ENCODE measurements at regions not wholly inside any gene's neighbourhood (a gene's known extent, or its start where the extent isn't known, plus 50 kb on each side); places are given as distances from the start of the nearest gene placed in this dataset.

- no peak for DNase-seq
Measured at GRCh38 chr3:132898141-132898540, 140.1 kb upstream of the TMEM108 start.

- DNase-seq, result peak; percentile 71
Measured at GRCh38 chr3:132892956-132893355, 145.2 kb upstream of the TMEM108 start.

GRCh38 chr3:132881756-132882409 is 156.3 kb upstream of the TMEM108 start:
- DNase-seq, result no peak

- DNase-seq, result no peak
Measured at GRCh38 chr3:132880986-132881385, 157.2 kb upstream of the TMEM108 start.

GRCh38 chr3:132879656-132880055 is 157.4 kb upstream of the NPHP3 start:
- DNase-seq, result peak; percentile 86

- no peak for DNase-seq
Measured at GRCh38 chr3:132874701-132875100, 152.5 kb upstream of the NPHP3 start.

GRCh38 chr3:132872711-132873110 is 150.5 kb upstream of the NPHP3 start:
- DNase-seq, result no peak

- DNase-seq, result no peak
Measured at GRCh38 chr3:132871956-132872355, 149.7 kb upstream of the NPHP3 start.

- no peak for DNase-seq
Measured at GRCh38 chr3:132870541-132870940, 148.3 kb upstream of the NPHP3 start.

GRCh38 chr3:132867956-132868355 is 145.7 kb upstream of the NPHP3 start:
- DNase-seq, result no peak

GRCh38 chr3:132867526-132867925 is 145.3 kb upstream of the NPHP3 start:
- DNase-seq, result no peak

GRCh38 chr3:132857317-132857716 is 135.1 kb upstream of the NPHP3 start:
- DNase-seq, result no peak

- no peak for DNase-seq
Measured at GRCh38 chr3:132854856-132855535, 132.8 kb upstream of the NPHP3 start.

GRCh38 chr3:132847849-132848625 is 125.8 kb upstream of the NPHP3 start:
- DNase-seq, result no peak

GRCh38 chr3:132843851-132844553 is 121.8 kb upstream of the NPHP3 start:
- peak; percentile 70 for DNase-seq

- no peak for DNase-seq
Measured at GRCh38 chr3:132843349-132843748, 121.1 kb upstream of the NPHP3 start.

- no peak for DNase-seq
Measured at GRCh38 chr3:132841621-132842020, 119.4 kb upstream of the NPHP3 start.

- no peak for DNase-seq
Measured at GRCh38 chr3:132840201-132840700, 118.0 kb upstream of the NPHP3 start.

- no peak for DNase-seq
Measured at GRCh38 chr3:132838477-132838876, 116.3 kb upstream of the NPHP3 start.

- DNase-seq, result no peak
Measured at GRCh38 chr3:132837615-132838014, 115.4 kb upstream of the NPHP3 start.

GRCh38 chr3:132834356-132834755 is 112.1 kb upstream of the NPHP3 start:
- no peak for DNase-seq

- no peak for DNase-seq
Measured at GRCh38 chr3:132829101-132829500, 106.9 kb upstream of the NPHP3 start.

GRCh38 chr3:132822837-132823236 is 100.6 kb upstream of the NPHP3 start:
- DNase-seq, result no peak

Data from islet precursor cell (in vitro differentiated cells).